Erythroblast (primary cell): ENCODE measurements at regions not wholly inside any gene's neighbourhood (a gene's known extent, or its start where the extent isn't known, plus 50 kb on each side); places are given as distances from the start of the nearest gene placed in this dataset.

Experiments
- GATA1 ChIP-seq: IDR thresholded peaks from 2 replicates; pipeline ENCODE4 v1.6.1; 2011; ENCODE audit warnings: low read depth, mild to moderate bottlenecking, control low read depth, low read length, moderate library complexity
- POLR2A ChIP-seq: IDR thresholded peaks from 2 replicates; pipeline ENCODE4 v1.6.1; 2011; ENCODE audit warnings: mild to moderate bottlenecking, low read length

GRCh38 chr1:219412772-219413171 lies 200.1 kb downstream of the ZC3H11B start:
- TF ChIP-seq POLR2A (no peak), GATA1 (no peak)
